ENCODE measurements at regions not wholly inside any gene's neighbourhood (a gene's known extent, or its start where the extent isn't known, plus 50 kb on each side); places are given as distances from the start of the nearest gene placed in this dataset.

GRCh38 chr18:55967019-55967418 lies 379.0 kb upstream of the TCF4 start (continued):
- TF ChIP-seq, protein P1, sequence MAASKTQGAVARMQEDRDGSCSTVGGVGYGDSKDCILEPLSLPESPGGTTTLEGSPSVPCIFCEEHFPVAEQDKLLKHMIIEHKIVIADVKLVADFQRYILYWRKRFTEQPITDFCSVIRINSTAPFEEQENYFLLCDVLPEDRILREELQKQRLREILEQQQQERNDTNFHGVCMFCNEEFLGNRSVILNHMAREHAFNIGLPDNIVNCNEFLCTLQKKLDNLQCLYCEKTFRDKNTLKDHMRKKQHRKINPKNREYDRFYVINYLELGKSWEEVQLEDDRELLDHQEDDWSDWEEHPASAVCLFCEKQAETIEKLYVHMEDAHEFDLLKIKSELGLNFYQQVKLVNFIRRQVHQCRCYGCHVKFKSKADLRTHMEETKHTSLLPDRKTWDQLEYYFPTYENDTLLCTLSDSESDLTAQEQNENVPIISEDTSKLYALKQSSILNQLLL (CRISPR knock-in tag; IDR thresholded peaks at IDR 0.05; ENCODE audit: borderline replicate concordance): no peak
- TF ChIP-seq SMAD1 (IDR thresholded peaks at IDR 0.05; ENCODE audit: low read depth, low read length, partially characterized antibody): no peak

- Histone ChIP-seq H3K79me2 (ENCODE audit: control insufficient read depth, insufficient read depth, low read length) (no peaks in the 10 kb centered on the region), H4K20me1 (replicated peaks; ENCODE audit: control insufficient read depth, insufficient read depth, low read length) (no peaks in the 10 kb centered on the region), H3K4me1 (replicated peaks in 1 of 2; ENCODE audit: control insufficient read depth in 2 of 2, insufficient read depth in 2 of 2, low read length in 2 of 2) (no peaks in the 10 kb centered on the region), H3K4me3 (no peak overlapping the region), H3K4me2 (ENCODE audit: insufficient read depth, low read length) (no peak overlapping the region), H3K36me3 (ENCODE audit: control insufficient read depth, insufficient read depth, low read length) (no peaks in the 10 kb centered on the region), H2AFZ (ENCODE audit: low read depth, low read length) (no peak overlapping the region), H3K9me3 (replicated peaks; ENCODE audit: control insufficient read depth, insufficient read depth, low read depth, low read length) (no peaks in the 10 kb centered on the region), H3K27ac (ENCODE audit: extremely low read depth, low read depth, low read length) (no peak overlapping the region), H3K9me1 (ENCODE audit: control insufficient read depth, insufficient read depth, low read length) (no peaks in the 10 kb centered on the region), H3K9ac (ENCODE audit: insufficient read depth in 1 of 2, low read depth in 2 of 2, low read length in 2 of 2) (no peak overlapping the region), H3K27me3 (ENCODE audit: control insufficient read depth in 2 of 2, insufficient read depth in 2 of 2, low read length in 2 of 2) (no peaks in the 10 kb centered on the region)
- FAIRE-seq: no peak
- ChIA-PET CTCF (ENCODE audit: low intra/inter-chr PET ratio) (no interaction called here), POLR2A (no interaction called here)
- intact Hi-C loops (cut with micrococcal nuclease) (no loop called here), in situ Hi-C loops (cut with MboI) (no loop called here)
- ATAC-seq: no peak
- DNase-seq (ENCODE audit: extremely low read depth in 1 of 4, low spot score in 3 of 4): no peak
- BruUV-seq (replicated peaks): no TSS peak
- WGBS (ENCODE audit: insufficient coverage, low coverage, missing lambda C conversion rate): 31% methylated on average over 1 of the region's 1 CpG
- TF ChIP-seq CAMTA2 (CRISPR knock-in tag; conservative IDR thresholded peaks at IDR 0.05) (no peak), NUFIP1 (IDR thresholded peaks at IDR 0.05; ENCODE audit: partially characterized antibody) (no peak), MNT (conservative IDR thresholded peaks at IDR 0.05) (no peak), BCLAF1 (IDR thresholded peaks at IDR 0.05; ENCODE audit: borderline replicate concordance in 1 of 2, control insufficient read depth in 1 of 2, low read depth in 2 of 2, low read length in 1 of 2) (no peak), CEBPZ (IDR thresholded peaks at IDR 0.05; ENCODE audit: borderline replicate concordance, low read depth, low read length) (no peak), POLR2AphosphoS5 (IDR thresholded peaks at IDR 0.05; ENCODE audit: control insufficient read depth, insufficient read depth, low read depth, low read length) (no peak), SMARCC2 (IDR thresholded peaks at IDR 0.05; ENCODE audit: low read depth) (no peak)
Measured at GRCh38 chr18:55964171-55964570, 376.2 kb upstream of the TCF4 start.
